HUES48 (cell line): ENCODE measurements at regions not wholly inside any gene's neighbourhood (a gene's known extent, or its start where the extent isn't known, plus 50 kb on each side); places are given as distances from the start of the nearest gene placed in this dataset.
"Not testable (repeated sequence)": the region's sequence is repeated elsewhere in the genome, so short reads cannot be mapped to it uniquely, and the experiment has no call there.

ENCODE experiments used
- H3K27ac ChIP-seq: one replicate; pipeline ENCODE4 v1.7.0; 2013; ENCODE audit warnings: low read depth, low read length, inconsistent platforms
- H3K27me3 ChIP-seq: 2 replicates; pipeline ENCODE4 v1.6.1; 2013; ENCODE audit warnings: mild to moderate bottlenecking, low read length; ENCODE audit not compliant: control insufficient read depth, insufficient read depth
- H3K36me3 ChIP-seq: 2 replicates; pipeline ENCODE4 v1.6.1; 2013; ENCODE audit warnings: low read length; ENCODE audit not compliant: control insufficient read depth, insufficient read depth
- H3K4me1 ChIP-seq: 2 replicates; pipeline ENCODE4 v1.6.1; 2013; ENCODE audit warnings: mild to moderate bottlenecking, low read length; ENCODE audit not compliant: control insufficient read depth, insufficient read depth
- H3K4me3 ChIP-seq: 2 replicates; pipeline ENCODE4 v1.5.1; 2013; ENCODE audit warnings: mild to moderate bottlenecking, low read depth, low read length
- H3K9ac ChIP-seq: 2 replicates; pipeline ENCODE4 v1.6.1; 2013; ENCODE audit warnings: mild to moderate bottlenecking, low read depth, low read length, moderate library complexity
- H3K9me3 ChIP-seq: 2 replicates; pipeline ENCODE4 v1.6.1; 2013; ENCODE audit warnings: low read length; ENCODE audit not compliant: control insufficient read depth, insufficient read depth

DNA sequence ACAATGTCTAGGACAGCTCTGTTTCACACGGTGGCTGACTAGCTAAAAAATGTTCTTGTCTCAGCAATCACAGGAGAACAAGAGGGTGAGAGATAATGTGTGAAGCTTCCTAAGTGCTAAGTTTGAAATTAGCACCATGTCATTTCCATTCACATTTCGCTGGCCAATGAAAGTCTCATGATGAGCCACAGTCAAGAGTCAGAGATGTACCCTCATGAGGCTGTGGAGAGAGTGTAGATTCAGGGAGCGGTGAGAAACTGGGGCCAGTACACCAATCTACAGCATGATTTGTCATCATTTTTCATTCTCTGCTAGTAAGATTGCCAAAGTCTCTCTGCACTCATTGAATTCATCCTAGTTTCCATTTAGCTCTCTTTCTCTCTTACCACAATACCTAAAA lies 97.9 kb downstream of the FAM72B start:
- H3K36me3 ChIP-seq, H3K9me3 ChIP-seq, H3K27me3 ChIP-seq, H3K4me3 ChIP-seq, H3K9ac ChIP-seq, H3K27ac ChIP-seq, H3K4me1 ChIP-seq: not testable (repeated sequence)

DNA sequence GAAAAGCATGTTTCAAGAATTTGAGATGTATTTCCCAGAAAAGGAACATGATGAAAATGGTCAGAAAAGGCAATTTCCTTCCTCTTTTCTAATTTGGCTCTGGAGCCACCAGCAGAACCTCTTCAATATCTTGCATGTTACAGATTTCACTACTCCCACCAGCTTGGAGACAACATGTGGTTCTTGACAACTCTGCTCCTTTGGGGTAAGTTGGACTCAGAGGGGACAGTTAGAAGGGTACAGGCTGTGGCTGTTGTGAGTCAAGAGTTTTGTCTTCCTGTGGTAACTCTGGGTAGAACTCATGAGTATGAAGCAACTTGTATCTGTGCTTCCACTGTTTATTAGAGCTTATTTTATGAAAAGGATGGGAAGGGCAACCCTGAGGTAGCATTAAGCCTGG lies 96.9 kb downstream of the FAM72B start:
- H3K27ac ChIP-seq, H3K27me3 ChIP-seq, H3K4me3 ChIP-seq, H3K36me3 ChIP-seq, H3K9me3 ChIP-seq, H3K9ac ChIP-seq, H3K4me1 ChIP-seq: not testable (repeated sequence)

DNA sequence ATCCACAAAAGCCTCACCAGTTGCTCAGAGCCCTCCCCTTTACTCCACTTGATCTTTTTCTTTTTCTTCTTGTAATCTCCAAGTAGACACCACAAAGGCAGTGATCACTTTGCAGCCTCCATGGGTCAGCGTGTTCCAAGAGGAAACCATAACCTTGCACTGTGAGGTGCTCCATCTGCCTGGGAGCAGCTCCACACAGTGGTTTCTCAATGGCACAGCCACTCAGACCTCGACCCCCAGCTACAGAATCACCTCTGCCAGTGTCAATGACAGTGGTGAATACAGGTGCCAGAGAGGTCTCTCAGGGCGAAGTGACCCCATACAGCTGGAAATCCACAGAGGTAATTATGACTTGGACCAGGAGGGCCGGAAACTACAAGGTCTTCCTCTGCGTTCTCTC lies 95.6 kb downstream of the FAM72B start:
- H3K9me3 ChIP-seq, H3K36me3 ChIP-seq, H3K4me1 ChIP-seq, H3K4me3 ChIP-seq, H3K27me3 ChIP-seq, H3K9ac ChIP-seq, H3K27ac ChIP-seq: not testable (repeated sequence)

DNA sequence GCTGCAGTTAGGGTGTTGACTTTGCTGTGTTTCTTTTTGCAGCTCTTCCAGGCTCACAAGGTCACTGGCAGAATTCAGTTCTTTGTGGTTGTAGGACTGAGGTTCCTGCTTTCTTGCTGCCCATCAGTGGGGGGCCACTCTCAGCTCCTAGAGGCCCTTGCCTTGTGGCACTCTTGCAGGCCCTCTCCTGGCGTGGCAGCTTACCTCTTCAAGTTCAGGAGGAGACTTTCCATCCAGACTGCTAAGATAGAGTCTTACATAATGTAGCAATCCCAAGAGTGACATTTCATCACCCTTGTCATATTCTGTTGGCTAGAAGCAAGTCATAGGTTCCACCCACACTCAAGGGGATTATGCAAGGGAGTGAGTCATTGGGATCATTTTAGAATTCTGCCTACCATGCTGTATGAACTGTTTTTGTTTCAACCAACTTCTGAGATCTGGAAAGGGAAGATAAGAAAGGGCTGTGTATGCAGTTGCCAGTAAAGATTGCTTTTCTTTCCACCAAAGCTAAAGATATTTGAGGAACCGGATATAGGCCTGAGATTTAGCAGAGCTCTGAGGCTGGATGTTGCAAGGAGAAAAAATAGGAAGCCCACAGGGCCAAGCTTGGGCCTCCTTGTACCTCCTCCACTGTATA lies 91.7 kb downstream of the FAM72B start:
- not testable (repeated sequence) for H3K36me3 ChIP-seq, H3K27me3 ChIP-seq, H3K9ac ChIP-seq, H3K4me3 ChIP-seq, H3K4me1 ChIP-seq, H3K27ac ChIP-seq, H3K9me3 ChIP-seq

DNA sequence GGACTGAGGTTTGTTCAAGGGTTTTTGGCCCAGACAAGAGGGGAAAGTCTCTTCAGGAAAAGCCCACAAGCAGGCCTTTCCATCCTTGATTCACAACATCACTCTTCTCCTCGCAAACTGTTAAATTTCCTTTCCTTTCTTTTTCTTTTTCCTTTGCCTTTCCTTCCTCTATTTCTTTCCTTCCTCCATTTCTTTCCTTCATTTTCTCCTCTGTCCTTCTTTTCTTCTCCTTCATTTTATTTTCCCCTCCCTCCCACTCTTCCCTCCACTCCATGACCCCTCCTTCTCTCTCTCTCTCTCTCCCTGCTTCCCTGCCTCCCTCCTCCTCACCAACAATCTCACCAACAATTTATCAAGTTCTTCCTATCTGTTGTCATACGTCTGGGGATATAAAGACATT lies 89.1 kb downstream of the FAM72B start:
- not testable (repeated sequence) for H3K27ac ChIP-seq, H3K27me3 ChIP-seq, H3K4me3 ChIP-seq, H3K36me3 ChIP-seq, H3K9ac ChIP-seq, H3K9me3 ChIP-seq, H3K4me1 ChIP-seq

DNA sequence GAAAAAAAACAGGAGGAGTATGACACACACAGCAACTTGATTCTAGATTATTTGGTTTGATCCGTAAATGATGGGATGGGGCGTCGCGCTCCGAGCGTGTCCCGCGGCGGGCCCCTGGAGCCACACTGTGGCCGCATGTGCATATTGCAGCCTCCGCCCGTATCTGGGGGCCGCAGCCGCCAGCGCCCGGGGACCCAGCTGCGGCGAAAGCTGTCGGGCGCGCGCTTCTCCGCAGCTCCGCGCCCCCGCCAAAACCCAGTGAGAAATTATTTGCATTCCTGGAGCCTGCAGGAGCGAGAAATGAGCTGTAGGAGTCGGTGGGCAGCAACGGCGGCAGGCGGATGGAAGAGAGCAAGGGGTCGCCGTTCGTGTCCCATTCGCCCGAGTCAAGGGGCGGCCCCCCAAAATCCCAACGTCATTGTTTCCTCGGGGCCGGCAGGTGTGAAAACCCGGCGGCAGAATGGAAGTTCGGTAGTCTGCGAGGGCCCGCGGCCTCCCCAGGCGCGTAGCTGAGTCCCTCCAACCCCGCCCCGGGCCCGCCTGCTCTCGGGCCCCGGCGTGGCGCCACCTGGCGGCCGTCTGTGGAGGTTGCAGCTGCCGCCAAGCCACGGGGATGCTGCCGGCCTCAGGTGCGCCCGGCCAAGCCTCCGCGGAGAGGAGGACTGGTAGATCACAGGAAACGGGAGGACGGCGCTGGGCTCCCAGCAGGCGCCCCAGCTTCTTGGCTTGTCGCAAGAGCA lies 86.8 kb downstream of the FAM72B start:
- not testable (repeated sequence) for H3K27ac ChIP-seq, H3K36me3 ChIP-seq, H3K27me3 ChIP-seq, H3K4me1 ChIP-seq, H3K9ac ChIP-seq, H3K9me3 ChIP-seq
- H3K4me3 ChIP-seq, result peak overlapping the region; percentile 57; the same call in 1 of the 2 replicates

DNA sequence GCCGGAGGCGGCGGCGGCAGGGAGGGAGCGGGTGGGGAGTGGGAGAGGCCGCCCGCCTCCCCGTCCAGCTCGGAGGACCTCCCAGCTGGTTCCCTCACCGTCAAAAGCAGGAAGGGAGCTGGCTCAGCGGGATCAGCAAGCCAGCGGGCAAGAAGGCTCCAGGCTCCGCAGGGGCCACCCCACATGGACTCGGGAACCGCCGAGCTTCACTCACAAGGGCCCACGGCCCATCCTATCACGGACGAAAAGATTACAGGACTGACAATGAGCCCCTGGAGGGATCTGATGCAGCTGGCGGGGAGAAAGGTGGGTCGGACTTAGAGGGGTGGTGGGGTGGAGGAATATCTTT lies 86.3 kb downstream of the FAM72B start:
- peak overlapping the region; percentile 57; the same call in 1 of the 2 replicates for H3K4me3 ChIP-seq
- not testable (repeated sequence) for H3K36me3 ChIP-seq, H3K4me1 ChIP-seq, H3K27ac ChIP-seq, H3K9ac ChIP-seq, H3K27me3 ChIP-seq, H3K9me3 ChIP-seq

DNA sequence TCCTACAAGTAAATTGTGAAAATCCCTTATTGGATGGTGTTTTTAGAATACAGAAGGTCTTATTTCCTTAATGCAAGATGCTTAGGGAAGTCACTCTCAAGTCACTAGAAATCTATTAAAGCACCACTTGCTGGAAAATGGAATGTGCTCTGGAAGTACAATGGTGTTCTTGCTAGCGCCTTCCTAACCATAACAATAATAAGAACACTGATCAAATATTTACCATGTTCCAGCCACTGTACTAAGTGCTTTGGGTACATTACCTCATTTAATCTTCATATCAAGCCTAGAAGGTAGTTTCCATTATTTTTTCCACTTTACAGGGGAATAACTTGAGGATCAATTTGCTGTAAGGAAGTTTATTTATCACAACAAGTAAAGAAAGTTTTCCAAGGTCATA lies 75.1 kb downstream of the FAM72B start:
- H3K4me3 ChIP-seq, H3K27ac ChIP-seq, H3K9me3 ChIP-seq, H3K4me1 ChIP-seq, H3K27me3 ChIP-seq, H3K36me3 ChIP-seq, H3K9ac ChIP-seq: not testable (repeated sequence)

DNA sequence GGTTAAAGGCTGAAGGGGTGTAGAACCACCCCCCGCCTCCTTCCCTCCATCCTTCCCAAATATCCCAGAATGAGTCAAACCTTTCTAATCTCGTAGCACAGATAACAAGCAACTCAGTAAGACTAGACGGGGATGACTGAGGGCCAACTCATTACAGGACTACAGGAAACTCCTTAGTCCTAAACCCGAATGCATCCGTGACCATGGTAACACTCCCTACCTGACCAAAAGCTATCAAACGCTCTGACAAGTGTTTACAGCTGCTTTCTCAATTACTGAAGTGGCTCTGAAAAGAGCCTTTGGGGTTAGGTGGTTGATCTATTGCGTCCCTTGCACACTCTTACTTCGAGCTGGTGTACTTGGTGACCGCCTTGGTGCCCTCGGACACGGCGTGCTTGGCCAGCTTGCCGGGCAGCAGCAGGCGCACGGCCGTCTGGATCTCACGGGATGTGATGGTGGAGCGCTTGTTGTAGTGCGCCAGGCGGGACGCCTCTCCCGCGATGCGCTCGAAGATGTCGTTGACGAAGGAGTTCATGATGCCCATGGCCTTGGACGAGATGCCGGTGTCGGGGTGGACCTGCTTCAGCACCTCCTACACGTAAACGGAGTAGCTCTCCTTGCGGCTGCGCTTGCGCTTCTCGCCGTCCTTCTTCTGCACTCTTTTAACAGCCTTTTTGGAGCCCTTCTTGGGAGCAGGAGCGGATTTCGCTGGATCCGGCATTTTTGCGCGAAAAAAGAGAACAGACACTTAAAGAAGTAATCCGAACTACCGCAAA lies 67.4 kb downstream of the FAM72B start:
- H3K27ac ChIP-seq, H3K4me1 ChIP-seq, H3K4me3 ChIP-seq, H3K9ac ChIP-seq, H3K9me3 ChIP-seq, H3K36me3 ChIP-seq, H3K27me3 ChIP-seq: not testable (repeated sequence)

DNA sequence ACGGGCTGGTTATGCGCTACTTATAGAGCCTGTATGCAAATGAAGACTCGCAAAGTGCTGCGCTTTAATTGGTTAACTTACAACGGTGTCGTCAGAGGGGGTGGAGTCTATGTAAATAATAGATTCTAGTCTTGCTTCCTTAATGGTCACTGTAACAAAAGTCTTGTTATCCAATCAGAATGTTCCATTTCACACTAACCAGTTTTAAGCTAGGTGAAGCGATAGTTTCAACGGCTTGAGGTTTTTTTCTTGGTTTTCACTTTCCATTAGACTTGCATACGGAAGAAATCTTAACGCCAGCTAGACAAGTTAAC lies 66.9 kb downstream of the FAM72B start:
- not testable (repeated sequence) for H3K36me3 ChIP-seq, H3K27me3 ChIP-seq, H3K9ac ChIP-seq, H3K27ac ChIP-seq, H3K9me3 ChIP-seq, H3K4me3 ChIP-seq, H3K4me1 ChIP-seq

DNA sequence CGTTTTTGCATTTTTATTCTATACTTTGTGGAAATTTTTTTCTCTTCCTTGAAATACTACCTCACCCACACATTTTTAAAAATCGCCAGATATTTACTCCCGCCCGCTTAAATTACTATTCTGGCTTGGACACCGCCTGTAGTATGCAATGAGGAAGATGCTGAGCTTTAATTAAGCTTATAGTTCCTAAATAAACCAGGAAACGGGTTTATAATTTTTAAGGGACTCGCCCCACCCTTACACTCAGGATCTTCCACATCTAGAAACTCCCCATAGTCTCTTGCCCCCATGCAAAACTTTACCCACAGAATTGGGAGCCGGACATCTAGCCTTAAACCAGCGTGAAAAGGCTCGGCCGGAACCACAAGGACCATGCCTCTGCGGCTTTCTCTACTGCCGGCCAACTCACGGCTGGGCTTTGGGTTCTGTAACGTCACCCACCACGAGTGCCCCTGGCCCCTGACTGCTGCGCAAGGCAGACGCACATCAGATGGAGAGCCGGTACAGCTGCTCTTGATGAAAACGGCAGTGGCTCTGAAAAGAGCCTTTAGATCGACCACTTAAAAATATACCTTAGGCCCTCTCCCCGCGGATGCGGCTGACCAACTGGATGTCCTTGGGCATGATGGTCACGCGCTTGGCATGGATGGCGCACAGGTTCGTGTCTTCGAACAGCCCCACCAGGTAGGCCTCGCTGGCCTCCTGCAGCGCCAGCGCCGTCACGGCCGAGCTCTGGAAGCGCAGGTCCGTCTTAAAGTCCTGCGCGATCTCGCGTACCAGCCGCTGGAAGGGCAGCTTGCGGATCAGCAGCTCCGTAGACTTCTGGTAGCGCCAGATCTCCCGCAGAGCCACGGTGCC lies 66.3 kb downstream of the FAM72B start:
- H3K9me3 ChIP-seq, H3K27ac ChIP-seq, H3K9ac ChIP-seq, H3K4me1 ChIP-seq, H3K36me3 ChIP-seq, H3K4me3 ChIP-seq, H3K27me3 ChIP-seq: not testable (repeated sequence)
